HEK293 (cell line): ENCODE measurements at regions not wholly inside any gene's neighbourhood (a gene's known extent, or its start where the extent isn't known, plus 50 kb on each side); places are given as distances from the start of the nearest gene placed in this dataset.

Source experiments
- CTCF ChIP-seq: fragments of 450-650 bp; formaldehyde crosslinking; IDR thresholded peaks from 2 replicates; pipeline ENCODE4 v1.5.1; 2016; ENCODE audit warnings: missing biosample characterization, missing genetic modification characterization
- RBAK ChIP-seq: fragments of 450-650 bp; formaldehyde crosslinking; IDR thresholded peaks from 2 replicates; pipeline ENCODE4 v1.5.1; 2016; ENCODE audit warnings: missing biosample characterization, missing genetic modification characterization
- ZNF202 ChIP-seq: fragments of 450-650 bp; formaldehyde crosslinking; IDR thresholded peaks from 2 replicates; pipeline ENCODE4 v1.5.1; 2016; ENCODE audit warnings: missing biosample characterization, missing genetic modification characterization, borderline replicate concordance
- ZNF311 ChIP-seq: fragments of 450-650 bp; formaldehyde crosslinking; IDR thresholded peaks from 2 replicates; pipeline ENCODE4 v1.5.1; 2017; ENCODE audit warnings: missing biosample characterization, missing genetic modification characterization, borderline replicate concordance
- ZNF394 ChIP-seq: fragments of 450-650 bp; formaldehyde crosslinking; IDR thresholded peaks from 2 replicates; pipeline ENCODE4 v1.5.1; 2016; ENCODE audit warnings: missing biosample characterization, missing genetic modification characterization, mild to moderate bottlenecking, moderate library complexity, borderline replicate concordance
- ZNF416 ChIP-seq: fragments of 450-650 bp; formaldehyde crosslinking; IDR thresholded peaks from 2 replicates; pipeline ENCODE4 v1.5.1; 2016; ENCODE audit warnings: missing biosample characterization, missing genetic modification characterization
- ZNF677 ChIP-seq: fragments of 450-650 bp; IDR thresholded peaks from 2 replicates; pipeline ENCODE4 v1.5.0; 2018; ENCODE audit warnings: missing biosample characterization, mild to moderate bottlenecking, missing genetic modification characterization, moderate library complexity
- TF ChIP-seq, protein P1 (sequence below): fragments of 450-650 bp; formaldehyde crosslinking; IDR thresholded peaks from 2 replicates; pipeline ENCODE4 v1.5.1; 2016; ENCODE audit warnings: missing biosample characterization, missing genetic modification characterization

GRCh38 chr6:143578054-143578453 lies 66.5 kb upstream of the FUCA2 start:
- no peak for TF ChIP-seq ZNF677 (tag by site-specific recombination)
- no peak for TF ChIP-seq CTCF (tag by site-specific recombination)
- TF ChIP-seq, protein P1, sequence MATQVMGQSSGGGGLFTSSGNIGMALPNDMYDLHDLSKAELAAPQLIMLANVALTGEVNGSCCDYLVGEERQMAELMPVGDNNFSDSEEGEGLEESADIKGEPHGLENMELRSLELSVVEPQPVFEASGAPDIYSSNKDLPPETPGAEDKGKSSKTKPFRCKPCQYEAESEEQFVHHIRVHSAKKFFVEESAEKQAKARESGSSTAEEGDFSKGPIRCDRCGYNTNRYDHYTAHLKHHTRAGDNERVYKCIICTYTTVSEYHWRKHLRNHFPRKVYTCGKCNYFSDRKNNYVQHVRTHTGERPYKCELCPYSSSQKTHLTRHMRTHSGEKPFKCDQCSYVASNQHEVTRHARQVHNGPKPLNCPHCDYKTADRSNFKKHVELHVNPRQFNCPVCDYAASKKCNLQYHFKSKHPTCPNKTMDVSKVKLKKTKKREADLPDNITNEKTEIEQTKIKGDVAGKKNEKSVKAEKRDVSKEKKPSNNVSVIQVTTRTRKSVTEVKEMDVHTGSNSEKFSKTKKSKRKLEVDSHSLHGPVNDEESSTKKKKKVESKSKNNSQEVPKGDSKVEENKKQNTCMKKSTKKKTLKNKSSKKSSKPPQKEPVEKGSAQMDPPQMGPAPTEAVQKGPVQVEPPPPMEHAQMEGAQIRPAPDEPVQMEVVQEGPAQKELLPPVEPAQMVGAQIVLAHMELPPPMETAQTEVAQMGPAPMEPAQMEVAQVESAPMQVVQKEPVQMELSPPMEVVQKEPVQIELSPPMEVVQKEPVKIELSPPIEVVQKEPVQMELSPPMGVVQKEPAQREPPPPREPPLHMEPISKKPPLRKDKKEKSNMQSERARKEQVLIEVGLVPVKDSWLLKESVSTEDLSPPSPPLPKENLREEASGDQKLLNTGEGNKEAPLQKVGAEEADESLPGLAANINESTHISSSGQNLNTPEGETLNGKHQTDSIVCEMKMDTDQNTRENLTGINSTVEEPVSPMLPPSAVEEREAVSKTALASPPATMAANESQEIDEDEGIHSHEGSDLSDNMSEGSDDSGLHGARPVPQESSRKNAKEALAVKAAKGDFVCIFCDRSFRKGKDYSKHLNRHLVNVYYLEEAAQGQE = no peak
- TF ChIP-seq ZNF311 = no peak
- TF ChIP-seq ZNF416 (tag by site-specific recombination) = no peak
- no peak for TF ChIP-seq ZNF394
- TF ChIP-seq ZNF202 (tag by site-specific recombination) = no peak
- no peak for TF ChIP-seq RBAK (tag by site-specific recombination)
